GM18517 (cell line): ENCODE measurements at regions not wholly inside any gene's neighbourhood (a gene's known extent, or its start where the extent isn't known, plus 50 kb on each side); places are given as distances from the start of the nearest gene placed in this dataset.

Source experiments
- ATAC-seq: cut with Tn5 transposase; IDR thresholded peaks from one replicate; pipeline ENCODE4 v1.9.1; 2021; ENCODE audit warnings: mild to moderate bottlenecking, moderate library complexity; ENCODE audit not compliant: unreplicated experiment

- no peak for ATAC-seq
Measured at GRCh38 chr2:196314157-196314556, 142.8 kb upstream of the STK17B start.

- ATAC-seq, result no peak
Measured at GRCh38 chr2:196314780-196315179, 143.4 kb upstream of the STK17B start.

GRCh38 chr2:196315388-196316049 is 144.1 kb upstream of the STK17B start:
- ATAC-seq, result no peak

- no peak for ATAC-seq
Measured at GRCh38 chr2:196316050-196316430, 144.7 kb upstream of the STK17B start.

GRCh38 chr2:196318517-196319377 is 147.4 kb upstream of the STK17B start:
- no peak for ATAC-seq

- ATAC-seq, result no peak
Measured at GRCh38 chr2:196322973-196323810, 151.8 kb upstream of the STK17B start.

GRCh38 chr2:196324211-196324610 is 152.8 kb upstream of the STK17B start:
- no peak for ATAC-seq

GRCh38 chr2:196328088-196328680 is 156.8 kb upstream of the STK17B start:
- no peak for ATAC-seq

- no peak for ATAC-seq
Measured at GRCh38 chr2:196329959-196330358, 158.6 kb upstream of the STK17B start.

- no peak for ATAC-seq
Measured at GRCh38 chr2:196330645-196331044, 159.3 kb upstream of the STK17B start.

GRCh38 chr2:196331143-196331542 is 159.8 kb upstream of the STK17B start:
- ATAC-seq, result no peak

- ATAC-seq, result no peak
Measured at GRCh38 chr2:196331851-196332250, 160.5 kb upstream of the STK17B start.

GRCh38 chr2:196333397-196333796 is 162.0 kb upstream of the STK17B start:
- ATAC-seq, result no peak

GRCh38 chr2:196334710-196335109 is 163.3 kb upstream of the STK17B start:
- ATAC-seq, result no peak

GRCh38 chr2:196335221-196335634 is 163.8 kb upstream of the STK17B start:
- ATAC-seq, result no peak

GRCh38 chr2:196336207-196336606 is 164.8 kb upstream of the STK17B start:
- no peak for ATAC-seq

GRCh38 chr2:196336715-196337114 is 165.3 kb upstream of the STK17B start:
- ATAC-seq, result no peak

- no peak for ATAC-seq
Measured at GRCh38 chr2:196337208-196337953, 166.0 kb upstream of the STK17B start.

GRCh38 chr2:196338440-196338839 is 167.1 kb upstream of the STK17B start:
- ATAC-seq, result no peak

- no peak for ATAC-seq
Measured at GRCh38 chr2:196341277-196341841, 170.0 kb upstream of the STK17B start.
